OCI-LY1 (cell line): ENCODE measurements at regions not wholly inside any gene's neighbourhood (a gene's known extent, or its start where the extent isn't known, plus 50 kb on each side); places are given as distances from the start of the nearest gene placed in this dataset.

ENCODE experiments used
- H2AFZ ChIP-seq: fragments of 200-600 bp; sonication (generic), shearing (Covaris generic); 2 replicates; pipeline ENCODE4 v1.6.0; 2014; ENCODE audit warnings: antibody characterized with exemption, mild to moderate bottlenecking, low read length
- H3F3A ChIP-seq: fragments of 200-600 bp; sonication (generic), shearing (Covaris generic); 2 replicates; pipeline ENCODE4 v1.6.0; 2014; ENCODE audit warnings: mild to moderate bottlenecking, antibody characterized with exemption, low read length, moderate library complexity; ENCODE audit not compliant: insufficient read depth
- H3K27ac ChIP-seq: fragments of 200-600 bp; sonication (generic); 2 replicates; pipeline ENCODE4 v1.5.1; 2014; ENCODE audit warnings: low read length, mixed run types, mild to moderate bottlenecking, low read depth; ENCODE audit not compliant: poor library complexity, severe bottlenecking
- H3K27me3 ChIP-seq: fragments of 200-600 bp; sonication (generic); 2 replicates; pipeline ENCODE4 v1.6.0; 2014; ENCODE audit warnings: antibody characterized with exemption, mild to moderate bottlenecking, low read length, moderate library complexity; ENCODE audit not compliant: insufficient read depth
- H3K36me3 ChIP-seq: fragments of 200-600 bp; sonication (generic); 2 replicates; pipeline ENCODE4 v1.6.1; 2014; ENCODE audit warnings: mild to moderate bottlenecking, antibody characterized with exemption, low read length, moderate library complexity, mixed read lengths; ENCODE audit not compliant: insufficient read depth
- H3K4me1 ChIP-seq: fragments of 200-600 bp; sonication (generic); 2 replicates; pipeline ENCODE4 v1.5.1; 2014; ENCODE audit warnings: mild to moderate bottlenecking, low read length, moderate library complexity; ENCODE audit not compliant: insufficient read depth, severe bottlenecking
- H3K4me2 ChIP-seq: fragments of 200-600 bp; sonication (generic), shearing (Covaris generic); 2 replicates; pipeline ENCODE4 v1.6.1; 2014; ENCODE audit warnings: low read length
- H3K4me3 ChIP-seq: fragments of 200-600 bp; sonication (generic); 2 replicates; pipeline ENCODE4 v1.5.1; 2014; ENCODE audit warnings: low read length, low read depth, mild to moderate bottlenecking, mixed read lengths; ENCODE audit not compliant: poor library complexity, severe bottlenecking
- H3K79me2 ChIP-seq: fragments of 200-600 bp; shearing (Covaris generic); 2 replicates; pipeline ENCODE4 v1.6.1; 2016; ENCODE audit warnings: mixed run types, low read length, mixed read lengths; ENCODE audit not compliant: insufficient read depth
- H3K9ac ChIP-seq: fragments of 200-600 bp; sonication (generic), shearing (Covaris generic); 2 replicates; pipeline ENCODE4 v1.6.1; 2014; ENCODE audit warnings: mild to moderate bottlenecking, low read length, mixed read lengths
- H3K9me2 ChIP-seq: fragments of 200-600 bp; sonication (generic), shearing (Covaris generic); 2 replicates; pipeline ENCODE4 v1.6.1; 2014; ENCODE audit warnings: low read depth, mild to moderate bottlenecking, low read length, mixed read lengths
- H3K9me3 ChIP-seq: fragments of 200-600 bp; shearing (Covaris generic); 2 replicates; pipeline ENCODE4 v1.6.1; 2014; ENCODE audit warnings: low read length, mixed read lengths
- H4K20me1 ChIP-seq: fragments of 200-600 bp; sonication (generic), shearing (Covaris generic); 2 replicates; pipeline ENCODE4 v1.6.0; 2016; ENCODE audit warnings: mild to moderate bottlenecking, low read length; ENCODE audit not compliant: insufficient read depth
- EZH2 ChIP-seq: fragments of 200-600 bp; sonication (generic), shearing (Covaris generic); IDR thresholded peaks from 2 replicates; pipeline ENCODE4 v1.8.0; 2017; ENCODE audit warnings: borderline replicate concordance, mixed run types, mild to moderate bottlenecking, antibody characterized with exemption, low read length, moderate library complexity, mixed read lengths
- TF ChIP-seq, protein P1 (sequence below): fragments of 200-600 bp; sonication (generic), shearing (Covaris generic); IDR thresholded peaks from 2 replicates; pipeline ENCODE4 v1.5.1; 2017; ENCODE audit warnings: mild to moderate bottlenecking, antibody characterized with exemption, low read length, moderate library complexity, mixed read lengths

- no peaks in the 10 kb centered on the region for H3K36me3 ChIP-seq
- no peaks in the 10 kb centered on the region for H3K27me3 ChIP-seq
- H3K9me2 ChIP-seq: no peaks in the 10 kb centered on the region
- H3K4me3 ChIP-seq: no peak overlapping the region
- H3K9ac ChIP-seq: no peak overlapping the region
- H3F3A ChIP-seq: no peaks in the 10 kb centered on the region
- no peak overlapping the region for H3K4me2 ChIP-seq
- no peak overlapping the region for H2AFZ ChIP-seq
- no peaks in the 10 kb centered on the region for H3K79me2 ChIP-seq
- no peaks in the 10 kb centered on the region for H3K9me3 ChIP-seq
- no peaks in the 10 kb centered on the region for H4K20me1 ChIP-seq
- no peak overlapping the region for H3K27ac ChIP-seq
- TF ChIP-seq, protein P1, sequence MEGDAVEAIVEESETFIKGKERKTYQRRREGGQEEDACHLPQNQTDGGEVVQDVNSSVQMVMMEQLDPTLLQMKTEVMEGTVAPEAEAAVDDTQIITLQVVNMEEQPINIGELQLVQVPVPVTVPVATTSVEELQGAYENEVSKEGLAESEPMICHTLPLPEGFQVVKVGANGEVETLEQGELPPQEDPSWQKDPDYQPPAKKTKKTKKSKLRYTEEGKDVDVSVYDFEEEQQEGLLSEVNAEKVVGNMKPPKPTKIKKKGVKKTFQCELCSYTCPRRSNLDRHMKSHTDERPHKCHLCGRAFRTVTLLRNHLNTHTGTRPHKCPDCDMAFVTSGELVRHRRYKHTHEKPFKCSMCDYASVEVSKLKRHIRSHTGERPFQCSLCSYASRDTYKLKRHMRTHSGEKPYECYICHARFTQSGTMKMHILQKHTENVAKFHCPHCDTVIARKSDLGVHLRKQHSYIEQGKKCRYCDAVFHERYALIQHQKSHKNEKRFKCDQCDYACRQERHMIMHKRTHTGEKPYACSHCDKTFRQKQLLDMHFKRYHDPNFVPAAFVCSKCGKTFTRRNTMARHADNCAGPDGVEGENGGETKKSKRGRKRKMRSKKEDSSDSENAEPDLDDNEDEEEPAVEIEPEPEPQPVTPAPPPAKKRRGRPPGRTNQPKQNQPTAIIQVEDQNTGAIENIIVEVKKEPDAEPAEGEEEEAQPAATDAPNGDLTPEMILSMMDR: no peak
- no peak for TF ChIP-seq EZH2
- H3K4me1 ChIP-seq: no peaks in the 10 kb centered on the region
Observed at GRCh38 chr7:24034251-24034650, 249.7 kb upstream of the NPY start.

- no peaks in the 10 kb centered on the region for H4K20me1 ChIP-seq
- no peak overlapping the region for H2AFZ ChIP-seq
- no peaks in the 10 kb centered on the region for H3K9me2 ChIP-seq
- no peaks in the 10 kb centered on the region for H3K4me1 ChIP-seq
- H3K36me3 ChIP-seq: no peaks in the 10 kb centered on the region
- no peak overlapping the region for H3K4me2 ChIP-seq
- no peaks in the 10 kb centered on the region for H3K27me3 ChIP-seq
- H3K9ac ChIP-seq: no peak overlapping the region
- TF ChIP-seq, protein P1: no peak
- TF ChIP-seq EZH2: no peak
- no peaks in the 10 kb centered on the region for H3K9me3 ChIP-seq
- no peaks in the 10 kb centered on the region for H3F3A ChIP-seq
- no peak overlapping the region for H3K27ac ChIP-seq
- no peak overlapping the region for H3K4me3 ChIP-seq
- no peaks in the 10 kb centered on the region for H3K79me2 ChIP-seq
Observed at GRCh38 chr7:24035366-24036032, 248.5 kb upstream of the NPY start.

DNA sequence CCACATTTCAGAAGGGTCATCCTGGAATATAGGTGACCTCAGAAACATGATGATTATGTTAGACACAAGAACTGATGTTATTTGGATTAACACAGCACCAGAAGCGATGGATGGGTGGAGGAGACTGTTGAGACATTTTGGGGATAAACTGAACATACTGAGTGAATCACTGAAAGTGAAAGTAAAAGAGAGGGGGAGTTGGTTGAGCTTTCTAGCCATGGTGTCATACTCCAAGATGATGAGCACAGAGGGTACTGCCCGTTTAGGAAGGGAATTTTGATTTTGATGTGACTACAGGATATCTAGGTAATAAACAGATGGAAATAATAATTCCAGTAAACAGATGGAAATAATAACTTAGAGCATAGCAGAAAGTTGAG lies 248.0 kb upstream of the NPY start:
- Histone ChIP-seq H3K4me2 (no peak overlapping the region), H3K36me3 (no peaks in the 10 kb centered on the region), H3K4me1 (no peaks in the 10 kb centered on the region), H3K9me2 (no peaks in the 10 kb centered on the region), H3K9ac (no peak overlapping the region), H3K4me3 (no peak overlapping the region), H4K20me1 (no peaks in the 10 kb centered on the region), H3K9me3 (no peaks in the 10 kb centered on the region), H3K27ac (no peak overlapping the region), H3F3A (no peaks in the 10 kb centered on the region), H3K79me2 (no peaks in the 10 kb centered on the region), H3K27me3 (no peaks in the 10 kb centered on the region), H2AFZ (no peak overlapping the region)
- TF ChIP-seq, protein P1: no peak
- TF ChIP-seq EZH2: no peak
